HFF-Myc (cell line): ENCODE measurements at regions not wholly inside any gene's neighbourhood (a gene's known extent, or its start where the extent isn't known, plus 50 kb on each side); places are given as distances from the start of the nearest gene placed in this dataset.
A peak's percentile ranks its signal among the peaks of the same experiment; 100 is the strongest.
"Not testable (repeated sequence)": the region's sequence is repeated elsewhere in the genome, so short reads cannot be mapped to it uniquely, and the experiment has no call there.

Experiments
- DNase-seq: peaks from one replicate; pipeline ENCODE4 v3.0.0-alpha.2; 2011; ENCODE audit warnings: low read depth; ENCODE audit errors: extremely low read depth
- H3K4me3 ChIP-seq: replicated peaks from 2 replicates; pipeline ENCODE4 v1.5.1; 2011; ENCODE audit warnings: low read depth, mild to moderate bottlenecking, control low read depth, low read length
- CTCF ChIP-seq: IDR thresholded peaks from 2 replicates; pipeline ENCODE4 v1.5.1; 2012; ENCODE audit warnings: mild to moderate bottlenecking, low read depth, low read length, control low read depth; ENCODE audit errors: missing control alignments

- not testable (repeated sequence) for H3K4me3 ChIP-seq, DNase-seq
These were observed 55.3 kb downstream of the BBS10 start for GRCh38 chr12:76292891-76293290.

GRCh38 chr12:76292305-76292704 is 55.9 kb downstream of the BBS10 start:
- DNase-seq, H3K4me3 ChIP-seq: not testable (repeated sequence)

GRCh38 chr12:76290963-76291859 is 57.0 kb downstream of the BBS10 start:
- no peak overlapping the region for H3K4me3 ChIP-seq
- TF ChIP-seq CTCF, result no peak
- DNase-seq, result no peak

- DNase-seq, result no peak
- no peak for TF ChIP-seq CTCF
- H3K4me3 ChIP-seq, result no peak overlapping the region
These were observed 60.0 kb downstream of the BBS10 start for GRCh38 chr12:76288218-76288617.

GRCh38 chr12:76284816-76285750 is 63.1 kb downstream of the BBS10 start:
- TF ChIP-seq CTCF, result no peak
- no peak for DNase-seq
- H3K4me3 ChIP-seq, result no peak overlapping the region

- TF ChIP-seq CTCF, result no peak
- DNase-seq, result no peak
These were observed 65.5 kb downstream of the BBS10 start for GRCh38 chr12:76282744-76283143.

GRCh38 chr12:76277480-76277879 is 70.7 kb downstream of the BBS10 start:
- H3K4me3 ChIP-seq, result no peak overlapping the region
- DNase-seq, result peak; percentile 66
- TF ChIP-seq CTCF, result no peak

More at GRCh38 chr12:76282744-76283143, 65.5 kb downstream of the BBS10 start:
- H3K4me3 ChIP-seq, result no peak overlapping the region
